ENCODE measurements at regions not wholly inside any gene's neighbourhood (a gene's known extent, or its start where the extent isn't known, plus 50 kb on each side); places are given as distances from the start of the nearest gene placed in this dataset.

DNA sequence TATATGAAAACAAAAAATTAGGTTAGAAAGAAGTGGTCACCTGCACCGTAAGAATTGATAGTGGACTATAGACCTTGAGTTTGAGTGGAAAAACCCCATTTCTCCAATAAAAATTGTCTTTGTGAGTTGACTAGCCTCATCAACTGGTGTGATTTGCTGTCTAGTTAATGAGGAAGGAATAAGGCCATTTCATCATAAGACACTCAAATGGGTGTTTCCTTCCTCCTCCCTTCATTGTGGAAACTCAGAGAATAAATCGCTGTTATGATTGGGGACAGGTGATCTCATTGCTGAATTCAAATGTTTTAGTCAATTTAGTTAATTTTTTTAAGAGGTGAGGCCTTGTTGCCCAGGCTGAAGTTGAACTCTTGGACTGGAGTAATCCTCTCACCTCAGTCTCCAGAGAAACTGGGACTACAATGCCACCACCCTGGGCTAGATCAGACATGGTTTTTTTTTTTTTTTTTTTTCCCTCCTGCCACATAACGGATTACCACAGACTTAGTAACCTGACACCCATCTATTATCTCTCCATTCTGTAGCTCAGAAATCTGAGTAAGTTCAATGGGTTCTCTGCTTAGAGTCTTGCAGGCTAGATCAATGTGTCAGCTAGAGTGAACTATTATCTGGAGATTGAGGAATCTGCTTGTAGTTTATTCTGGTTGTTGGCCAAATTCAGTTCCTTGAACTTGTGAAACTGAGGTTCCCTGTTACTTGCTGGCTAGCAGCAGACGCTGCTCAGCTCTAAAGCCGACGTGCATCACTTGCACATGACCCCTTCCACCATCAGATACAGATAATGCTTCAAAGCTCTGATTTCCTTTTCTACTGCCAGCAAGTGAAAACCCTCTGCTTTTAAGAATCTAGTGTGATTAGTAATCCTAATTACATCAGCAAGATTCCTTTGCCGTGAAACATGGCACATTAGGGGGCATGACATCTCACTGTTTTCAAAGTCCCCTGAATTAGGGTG is 663.8 kb upstream of the CDH9 start:
- Histone ChIP-seq H4K20me1 (no peaks in the 10 kb centered on the region), H3K4me2 (no peak overlapping the region), H3K27me3 (no peaks in the 10 kb centered on the region), H3K4me3 (no peak overlapping the region), H3K36me3 (no peaks in the 10 kb centered on the region), H3K27ac (no peak overlapping the region), H3K9ac (no peak overlapping the region), H3K4me1 (no peaks in the 10 kb centered on the region), H3K9me3 (no peaks in the 10 kb centered on the region)
- TF ChIP-seq Cebpa-rat (IDR thresholded peaks at IDR 0.05), result no peak

DNA sequence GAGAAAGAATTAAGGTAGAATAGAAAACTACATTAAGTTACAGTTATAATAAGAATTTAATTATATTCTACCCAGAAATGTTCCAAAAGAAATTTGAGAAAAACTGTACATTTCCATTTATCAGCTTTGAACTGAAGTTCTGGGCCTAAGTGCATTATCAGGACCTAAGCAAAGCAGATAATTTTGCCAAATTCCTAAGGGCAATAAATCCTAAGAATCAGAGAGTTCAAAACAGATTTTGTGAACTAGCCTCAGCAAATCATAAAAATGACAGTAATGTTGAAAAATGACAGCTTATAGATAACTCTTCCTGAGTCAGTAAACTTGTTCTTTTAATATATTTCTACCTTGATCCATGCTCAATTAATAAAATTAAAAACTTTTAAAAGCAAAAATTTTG is 662.1 kb upstream of the CDH9 start:
- H3K4me1 ChIP-seq, result no peaks in the 10 kb centered on the region
- no peak overlapping the region for H3K9ac ChIP-seq
- H3K36me3 ChIP-seq, result no peaks in the 10 kb centered on the region
- H3K27ac ChIP-seq, result no peak overlapping the region
- H3K4me3 ChIP-seq, result no peak overlapping the region
- H3K27me3 ChIP-seq, result no peaks in the 10 kb centered on the region
- no peaks in the 10 kb centered on the region for H3K9me3 ChIP-seq
- TF ChIP-seq Cebpa-rat (IDR thresholded peaks at IDR 0.05), result no peak
- no peaks in the 10 kb centered on the region for H4K20me1 ChIP-seq
- H3K4me2 ChIP-seq, result no peak overlapping the region

DNA sequence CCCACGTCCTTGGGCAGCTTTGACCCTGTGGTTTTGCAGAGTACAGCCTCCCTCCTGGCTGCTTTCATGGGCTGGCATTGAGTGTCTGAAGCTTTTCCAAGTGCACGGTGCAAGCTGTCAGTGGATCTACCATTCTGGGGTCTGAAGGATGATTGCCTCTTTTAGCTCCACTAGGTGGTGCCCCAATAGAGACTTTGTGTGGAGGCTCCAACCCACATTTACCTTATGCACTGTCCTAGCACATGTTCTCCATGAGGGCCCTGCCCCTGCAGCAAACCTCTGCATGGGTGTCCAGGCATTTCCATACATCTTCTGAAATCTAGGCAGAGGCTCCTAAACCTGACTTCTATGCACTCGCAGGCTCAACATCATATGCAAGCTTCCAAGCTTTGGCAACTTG is 644.2 kb upstream of the CDH9 start:
- no peak overlapping the region for H3K4me3 ChIP-seq
- no peaks in the 10 kb centered on the region for H3K9me3 ChIP-seq
- TF ChIP-seq Cebpa-rat (IDR thresholded peaks at IDR 0.05), result no peak
- H3K36me3 ChIP-seq, result no peaks in the 10 kb centered on the region
- no peak overlapping the region for H3K9ac ChIP-seq
- H3K27me3 ChIP-seq, result no peaks in the 10 kb centered on the region
- no peak overlapping the region for H3K4me2 ChIP-seq
- H4K20me1 ChIP-seq, result no peaks in the 10 kb centered on the region
- H3K4me1 ChIP-seq, result no peaks in the 10 kb centered on the region
- H3K27ac ChIP-seq, result no peak overlapping the region

DNA sequence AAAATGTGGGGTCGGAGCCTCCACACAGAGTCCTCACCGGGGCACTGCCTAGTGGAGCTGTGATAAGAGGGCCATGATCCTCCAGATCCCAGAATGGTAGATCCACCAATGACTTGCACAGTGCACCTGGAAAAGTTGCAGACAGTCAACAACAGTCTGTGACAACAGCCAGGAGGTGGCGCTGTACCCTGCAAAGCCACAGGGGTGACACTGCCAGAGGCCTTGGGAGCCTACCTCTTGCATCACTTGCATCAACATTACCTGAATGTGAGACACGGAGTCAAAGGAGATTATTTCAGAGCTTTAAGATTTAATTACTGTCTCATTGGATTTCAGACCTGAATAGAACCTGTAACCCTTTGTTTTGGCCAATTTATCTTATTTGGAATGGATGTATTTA is 614.1 kb upstream of the CDH9 start:
- Histone ChIP-seq H3K27ac (no peak overlapping the region), H3K4me2 (no peak overlapping the region), H3K27me3 (no peaks in the 10 kb centered on the region), H3K4me1 (no peaks in the 10 kb centered on the region), H3K36me3 (no peaks in the 10 kb centered on the region), H3K4me3 (no peak overlapping the region), H3K9me3 (peaks cover 10% of the 10 kb centered on the region), H4K20me1 (no peaks in the 10 kb centered on the region), H3K9ac (no peak overlapping the region)
- no peak for TF ChIP-seq Cebpa-rat (IDR thresholded peaks at IDR 0.05)

DNA sequence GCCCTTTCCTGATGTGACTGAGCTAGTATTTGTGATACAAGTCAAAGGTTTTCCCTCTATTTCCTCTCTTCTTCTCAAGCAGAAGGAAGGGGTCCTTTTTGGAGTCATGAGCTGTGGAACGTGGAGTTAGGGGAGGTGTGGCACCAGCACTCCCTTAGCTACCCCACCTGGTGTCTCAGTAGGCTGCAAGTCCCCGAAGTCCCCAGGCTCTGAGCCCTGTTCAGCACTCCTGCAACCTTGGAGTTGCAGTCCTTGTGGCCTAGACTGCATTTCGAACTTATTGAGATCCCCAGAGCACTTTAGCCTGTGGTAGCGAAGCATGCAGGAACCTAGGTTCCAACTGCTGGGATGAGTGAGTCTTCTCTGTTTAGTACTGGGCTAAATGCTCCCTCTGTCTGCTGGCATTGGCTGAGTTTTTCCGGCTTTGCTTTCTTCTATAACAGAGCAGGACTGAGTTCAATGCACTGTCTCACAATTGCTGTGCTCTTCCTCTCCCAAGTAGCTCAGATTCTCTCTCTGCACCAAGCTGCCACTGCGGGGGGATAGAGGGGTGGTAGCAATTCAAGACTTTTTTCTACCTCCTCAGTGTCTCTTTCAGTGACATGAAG is 600.7 kb upstream of the CDH9 start:
- no peaks in the 10 kb centered on the region for H4K20me1 ChIP-seq
- H3K4me1 ChIP-seq, result no peaks in the 10 kb centered on the region
- H3K9me3 ChIP-seq, result no peaks in the 10 kb centered on the region
- no peak overlapping the region for H3K9ac ChIP-seq
- H3K4me3 ChIP-seq, result no peak overlapping the region
- no peaks in the 10 kb centered on the region for H3K27me3 ChIP-seq
- no peaks in the 10 kb centered on the region for H3K36me3 ChIP-seq
- no peak for TF ChIP-seq Cebpa-rat (IDR thresholded peaks at IDR 0.05)
- H3K4me2 ChIP-seq, result no peak overlapping the region
- no peak overlapping the region for H3K27ac ChIP-seq

DNA sequence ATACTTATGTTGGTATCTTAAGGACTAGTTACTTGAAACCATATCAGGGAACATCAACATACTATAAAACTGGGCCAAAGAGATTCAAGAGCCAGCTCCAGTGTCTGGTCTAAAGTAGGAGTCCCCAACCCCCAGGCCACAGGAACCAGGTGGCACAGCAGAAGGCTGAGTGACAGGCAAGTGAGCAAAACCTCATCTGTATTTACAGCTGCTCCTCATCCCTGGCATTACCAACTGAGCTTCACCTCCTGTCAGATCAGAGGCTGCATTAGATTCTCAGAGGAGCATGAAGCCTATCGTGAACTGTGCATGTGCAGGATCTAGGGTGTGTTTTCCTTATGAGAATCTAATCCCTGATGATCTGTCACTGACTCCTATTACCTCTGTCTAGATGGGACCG is 581.6 kb upstream of the CDH9 start:
- no peak for TF ChIP-seq Cebpa-rat (IDR thresholded peaks at IDR 0.05)
- Histone ChIP-seq H3K27ac (no peak overlapping the region), H3K4me1 (peaks cover 11% of the 10 kb centered on the region), H3K9me3 (no peaks in the 10 kb centered on the region), H4K20me1 (no peaks in the 10 kb centered on the region), H3K4me3 (no peak overlapping the region), H3K36me3 (no peaks in the 10 kb centered on the region), H3K4me2 (no peak overlapping the region), H3K9ac (no peak overlapping the region), H3K27me3 (no peaks in the 10 kb centered on the region)

DNA sequence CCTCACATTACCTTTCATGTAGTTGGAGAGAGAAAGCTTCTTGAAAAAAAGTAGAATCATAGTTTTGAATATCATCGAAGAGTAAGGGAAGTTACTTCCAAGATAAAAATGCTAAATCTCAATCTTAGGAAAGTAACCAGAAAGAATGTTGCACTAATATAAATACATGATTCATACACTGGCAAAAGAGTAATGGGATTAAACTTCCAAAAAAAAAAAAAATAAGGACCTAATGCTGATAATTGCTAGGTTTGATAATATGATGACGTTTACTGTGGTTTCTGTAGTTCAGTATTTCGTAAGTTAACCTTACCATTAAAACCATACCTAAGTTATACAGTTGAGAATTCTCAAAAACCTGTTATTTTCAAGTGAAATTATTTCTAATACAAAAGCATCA is 573.8 kb upstream of the CDH9 start:
- no peak for TF ChIP-seq Cebpa-rat (IDR thresholded peaks at IDR 0.05)
- no peak overlapping the region for H3K4me2 ChIP-seq
- H4K20me1 ChIP-seq, result no peaks in the 10 kb centered on the region
- H3K36me3 ChIP-seq, result no peaks in the 10 kb centered on the region
- no peaks in the 10 kb centered on the region for H3K27me3 ChIP-seq
- H3K4me1 ChIP-seq, result no peaks in the 10 kb centered on the region
- no peaks in the 10 kb centered on the region for H3K9me3 ChIP-seq
- H3K27ac ChIP-seq, result no peak overlapping the region
- H3K9ac ChIP-seq, result no peak overlapping the region
- no peak overlapping the region for H3K4me3 ChIP-seq

DNA sequence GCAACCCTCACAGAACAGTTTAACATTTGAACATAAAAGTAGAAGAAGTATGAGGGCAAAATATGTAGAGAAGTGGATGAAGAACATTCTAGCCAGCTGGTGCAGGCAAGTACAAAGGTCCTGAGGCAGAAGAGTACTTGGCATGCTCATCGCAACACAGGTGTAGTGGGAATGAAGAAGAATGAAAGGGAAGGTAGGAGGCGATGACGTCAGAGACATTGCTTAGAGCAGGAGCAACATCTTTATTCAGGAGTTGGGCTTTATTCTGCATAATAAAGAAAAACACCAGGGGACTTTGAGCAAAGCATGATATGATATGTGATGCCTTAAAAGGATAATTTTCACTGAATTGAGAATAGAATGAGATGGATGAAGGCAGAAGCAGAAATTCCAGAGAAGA is 570.6 kb upstream of the CDH9 start:
- Histone ChIP-seq H4K20me1 (no peaks in the 10 kb centered on the region), H3K9ac (no peak overlapping the region), H3K27ac (no peak overlapping the region), H3K4me1 (no peaks in the 10 kb centered on the region), H3K27me3 (no peaks in the 10 kb centered on the region), H3K4me3 (no peak overlapping the region), H3K36me3 (no peaks in the 10 kb centered on the region), H3K4me2 (no peak overlapping the region), H3K9me3 (no peaks in the 10 kb centered on the region)
- TF ChIP-seq Cebpa-rat (IDR thresholded peaks at IDR 0.05), result no peak

DNA sequence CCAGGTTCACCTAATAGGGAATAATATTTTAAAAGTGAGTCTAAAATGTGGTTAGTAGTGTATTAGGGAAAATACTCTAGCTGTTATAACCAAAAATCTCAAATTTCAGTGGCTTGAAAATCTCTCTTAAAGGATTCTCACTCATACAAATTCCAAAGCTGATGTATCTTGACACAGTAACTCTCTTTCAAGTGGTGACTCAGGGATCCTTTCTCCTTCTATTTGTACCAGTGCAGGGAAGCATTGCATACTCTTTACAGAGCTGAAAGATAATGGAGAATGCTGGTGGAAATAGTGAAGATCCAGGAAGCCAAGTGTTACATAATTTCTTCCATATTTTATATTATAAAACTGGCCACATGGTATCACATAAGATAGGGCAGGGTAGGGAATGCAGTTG is 560.2 kb upstream of the CDH9 start:
- H3K27me3 ChIP-seq, result no peaks in the 10 kb centered on the region
- H3K9ac ChIP-seq, result no peak overlapping the region
- no peaks in the 10 kb centered on the region for H3K36me3 ChIP-seq
- TF ChIP-seq Cebpa-rat (IDR thresholded peaks at IDR 0.05), result no peak
- no peaks in the 10 kb centered on the region for H4K20me1 ChIP-seq
- no peak overlapping the region for H3K4me3 ChIP-seq
- no peak overlapping the region for H3K27ac ChIP-seq
- H3K4me2 ChIP-seq, result no peak overlapping the region
- H3K4me1 ChIP-seq, result no peaks in the 10 kb centered on the region
- H3K9me3 ChIP-seq, result no peaks in the 10 kb centered on the region

DNA sequence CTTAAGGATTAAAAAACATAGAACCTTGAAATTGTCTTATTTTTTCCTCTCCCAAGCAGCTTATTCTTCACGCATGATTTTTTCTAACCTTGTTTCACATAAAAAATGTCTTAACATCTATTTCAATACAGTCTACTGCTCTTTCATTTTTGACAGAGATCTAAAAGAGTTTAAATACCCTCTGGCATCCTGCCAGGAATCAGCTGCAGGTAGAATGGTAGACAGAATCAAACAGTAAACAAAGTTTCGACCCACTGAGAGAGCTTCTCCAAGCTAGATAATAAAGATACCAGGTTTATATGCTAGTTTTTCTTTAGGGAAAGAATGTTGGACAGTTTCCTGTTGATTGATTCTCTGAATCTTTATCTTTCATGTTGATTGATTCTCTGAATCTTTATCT is 555.8 kb upstream of the CDH9 start:
- no peak for TF ChIP-seq Cebpa-rat (IDR thresholded peaks at IDR 0.05)
- H3K27ac ChIP-seq, result no peak overlapping the region

More for the DNA sequence above, 555.8 kb upstream of the CDH9 start:
- Histone ChIP-seq H3K27me3 (no peaks in the 10 kb centered on the region), H3K36me3 (no peaks in the 10 kb centered on the region), H3K4me3 (no peak overlapping the region), H3K4me2 (no peak overlapping the region), H4K20me1 (no peaks in the 10 kb centered on the region), H3K4me1 (no peaks in the 10 kb centered on the region), H3K9ac (no peak overlapping the region), H3K9me3 (no peaks in the 10 kb centered on the region)

All from BLaER1 (cell line).